DOHH2 (cell line): ENCODE measurements at regions not wholly inside any gene's neighbourhood (a gene's known extent, or its start where the extent isn't known, plus 50 kb on each side); places are given as distances from the start of the nearest gene placed in this dataset.

Experiments used
- H3F3A ChIP-seq: fragments of 200-600 bp; sonication (generic), shearing (Covaris generic); 2 replicates; pipeline ENCODE4 v1.6.0; 2016; ENCODE audit warnings: antibody characterized with exemption, mild to moderate bottlenecking; ENCODE audit not compliant: control insufficient read depth, insufficient read depth
- H3K27ac ChIP-seq: fragments of 200-600 bp; sonication (generic); 2 replicates; pipeline ENCODE4 v1.5.1; 2014; ENCODE audit warnings: low read depth, mild to moderate bottlenecking, low read length, moderate library complexity
- H3K27me3 ChIP-seq: fragments of 200-600 bp; sonication (generic); 2 replicates; pipeline ENCODE4 v1.6.1; 2014; ENCODE audit warnings: mild to moderate bottlenecking, low read length, mixed read lengths; ENCODE audit not compliant: control insufficient read depth
- H3K36me3 ChIP-seq: fragments of 200-600 bp; sonication (generic); 2 replicates; pipeline ENCODE4 v1.6.1; 2014; ENCODE audit warnings: mild to moderate bottlenecking, low read length, moderate library complexity, mixed read lengths; ENCODE audit not compliant: control insufficient read depth
- H3K4me1 ChIP-seq: fragments of 200-600 bp; sonication (generic); 2 replicates; pipeline ENCODE4 v1.6.1; 2014; ENCODE audit warnings: mild to moderate bottlenecking, low read length, mixed read lengths; ENCODE audit not compliant: control insufficient read depth
- H3K4me2 ChIP-seq: fragments of 200-600 bp; sonication (generic); 2 replicates; pipeline ENCODE4 v1.6.0; 2014; ENCODE audit warnings: mild to moderate bottlenecking, low read length, moderate library complexity
- H3K4me3 ChIP-seq: fragments of 200-600 bp; sonication (generic); 2 replicates; pipeline ENCODE4 v1.5.1; 2014; ENCODE audit warnings: mild to moderate bottlenecking, low read length, mixed read lengths
- H3K79me2 ChIP-seq: fragments of 200-600 bp; sonication (generic); 2 replicates; pipeline ENCODE4 v1.6.1; 2014; ENCODE audit warnings: mild to moderate bottlenecking, low read length, mixed read lengths; ENCODE audit not compliant: control insufficient read depth
- H3K9me2 ChIP-seq: fragments of 200-600 bp; sonication (generic); replicated peaks from 2 replicates; pipeline ENCODE4 v1.6.1; 2014; ENCODE audit warnings: mild to moderate bottlenecking, low read length, mixed read lengths; ENCODE audit not compliant: control insufficient read depth
- H3K9me3 ChIP-seq: fragments of 200-600 bp; sonication (generic); 2 replicates; pipeline ENCODE4 v1.6.1; 2014; ENCODE audit warnings: antibody characterized with exemption, low read length, mixed read lengths; ENCODE audit not compliant: control insufficient read depth, insufficient read depth
- H4K20me1 ChIP-seq: fragments of 200-600 bp; sonication (generic); 2 replicates; pipeline ENCODE4 v1.6.0; 2014; ENCODE audit warnings: low read depth, mild to moderate bottlenecking, antibody characterized with exemption, low read length, moderate library complexity; ENCODE audit not compliant: control insufficient read depth, insufficient read depth
- CTCF ChIP-seq: fragments of 200-600 bp; sonication (generic); IDR thresholded peaks from one replicate; pipeline ENCODE4 v1.5.1; 2014; ENCODE audit warnings: antibody characterized with exemption, mild to moderate bottlenecking, low read depth, low read length; ENCODE audit not compliant: poor library complexity, severe bottlenecking
- EZH2phosphoT487 ChIP-seq: fragments of 200-600 bp; sonication (generic); IDR thresholded peaks from 2 replicates; pipeline ENCODE4 v1.6.1; 2017; ENCODE audit warnings: borderline replicate concordance, mild to moderate bottlenecking, antibody characterized with exemption, low read length, moderate library complexity, mixed read lengths

GRCh38 chr13:38542601-38543000 is 144.3 kb upstream of the FREM2 start:
- no peaks in the 10 kb centered on the region for H3F3A ChIP-seq
- H3K4me3 ChIP-seq = no peak overlapping the region
- no peaks in the 10 kb centered on the region for H3K27me3 ChIP-seq
- H3K9me2 ChIP-seq = no peaks in the 10 kb centered on the region
- no peaks in the 10 kb centered on the region for H3K9me3 ChIP-seq
- TF ChIP-seq EZH2phosphoT487 (no peak), CTCF (no peak)
- H3K4me1 ChIP-seq = no peaks in the 10 kb centered on the region
- H3K4me2 ChIP-seq = no peak overlapping the region
- H4K20me1 ChIP-seq = no peaks in the 10 kb centered on the region
- no peak overlapping the region for H3K27ac ChIP-seq
- H3K79me2 ChIP-seq = no peaks in the 10 kb centered on the region
- no peaks in the 10 kb centered on the region for H3K36me3 ChIP-seq

- Histone ChIP-seq H4K20me1 (no peaks in the 10 kb centered on the region), H3K27ac (no peak overlapping the region), H3K4me3 (no peak overlapping the region), H3K4me2 (no peak overlapping the region), H3F3A (no peaks in the 10 kb centered on the region), H3K4me1 (no peaks in the 10 kb centered on the region), H3K27me3 (no peaks in the 10 kb centered on the region), H3K36me3 (no peaks in the 10 kb centered on the region), H3K79me2 (no peaks in the 10 kb centered on the region), H3K9me2 (no peaks in the 10 kb centered on the region), H3K9me3 (no peaks in the 10 kb centered on the region)
- TF ChIP-seq EZH2phosphoT487 (no peak), CTCF (no peak)
Observed at GRCh38 chr13:38543561-38543960, 143.3 kb upstream of the FREM2 start.

- H3K4me3 ChIP-seq = no peak overlapping the region
- H4K20me1 ChIP-seq = no peaks in the 10 kb centered on the region
- H3K4me2 ChIP-seq = no peak overlapping the region
- no peak for TF ChIP-seq CTCF
- TF ChIP-seq EZH2phosphoT487 = no peak
- H3K4me1 ChIP-seq = no peaks in the 10 kb centered on the region
- no peaks in the 10 kb centered on the region for H3K9me2 ChIP-seq
- no peaks in the 10 kb centered on the region for H3K27me3 ChIP-seq
- H3K9me3 ChIP-seq = peaks cover 4% of the 10 kb centered on the region; the same call in 1 of the 2 replicates
- H3K79me2 ChIP-seq = no peaks in the 10 kb centered on the region
- no peak overlapping the region for H3K27ac ChIP-seq
- no peaks in the 10 kb centered on the region for H3K36me3 ChIP-seq
- no peaks in the 10 kb centered on the region for H3F3A ChIP-seq
Observed at GRCh38 chr13:38563739-38564138, 123.1 kb upstream of the FREM2 start.
